Activated CD8-positive, alpha-beta memory T cell treated with anti-CD3 and anti-CD28 coated beads for 4 hours (primary cell): ENCODE measurements at regions not wholly inside any gene's neighbourhood (a gene's known extent, or its start where the extent isn't known, plus 50 kb on each side); places are given as distances from the start of the nearest gene placed in this dataset.
"Not testable (repeated sequence)": the region's sequence is repeated elsewhere in the genome, so short reads cannot be mapped to it uniquely, and the experiment has no call there.

ENCODE experiments used
- DNase-seq, 2 donors: peaks; one replicate each; pipeline ENCODE4 v3.0.0-alpha.2; 2020; ENCODE audit warnings: low read depth in 2 of 2

DNA sequence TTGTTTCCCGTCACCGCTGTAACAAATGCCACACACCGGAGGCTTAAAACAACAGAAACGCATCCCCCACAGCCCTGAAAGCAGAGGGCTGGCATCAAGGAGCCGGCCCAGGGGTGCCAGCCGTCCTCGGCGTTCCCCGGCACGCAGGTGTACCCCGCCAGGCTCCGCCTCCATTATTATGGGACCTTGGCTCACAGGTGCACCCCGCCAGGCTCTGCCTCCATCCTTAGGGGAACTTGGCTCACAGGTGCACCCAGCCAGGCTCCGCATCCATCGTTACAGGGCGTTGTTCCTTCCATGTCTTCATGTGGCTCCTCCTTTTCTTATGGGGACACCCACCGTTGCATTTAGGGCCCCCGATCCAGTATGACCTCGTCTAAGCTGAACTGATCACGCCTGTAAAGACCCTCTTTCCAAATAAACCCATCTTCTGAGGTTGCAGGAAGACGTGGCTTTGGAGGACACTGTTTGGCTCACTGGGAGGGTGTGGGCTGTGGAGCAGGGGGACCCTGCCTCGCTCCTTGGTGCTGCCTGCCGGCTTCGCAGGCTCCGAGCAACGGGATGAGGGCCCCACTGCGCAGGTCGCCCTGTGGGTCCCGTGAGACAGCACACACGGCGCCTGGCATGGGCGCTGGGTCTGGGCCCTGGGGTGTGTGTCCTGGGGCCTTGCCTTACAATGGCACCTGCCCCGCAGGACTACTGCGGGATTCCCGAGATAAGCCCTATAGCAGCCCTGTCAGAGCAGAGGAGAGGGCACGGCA lies 154.9 kb upstream of the ZNF469 start:
- DNase-seq, result not testable (repeated sequence)

DNA sequence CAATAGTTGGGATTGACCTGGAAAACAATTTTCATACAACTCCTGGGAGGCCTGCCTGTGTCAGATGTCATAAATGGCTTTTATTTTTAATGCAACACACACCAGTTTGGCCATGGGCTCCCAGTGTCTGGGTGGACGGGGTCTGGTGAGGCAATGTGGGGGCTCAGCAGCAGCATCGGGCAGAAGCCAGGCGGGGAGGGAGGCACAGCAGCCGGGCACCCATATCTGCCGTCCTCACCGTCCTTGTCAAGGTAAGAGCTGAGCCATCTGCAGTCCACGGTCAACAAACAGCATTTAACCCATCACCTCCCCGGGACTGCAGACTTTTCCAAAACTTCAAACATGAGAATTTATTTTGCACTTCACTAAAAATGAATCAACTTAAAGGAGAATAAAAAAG lies 154.0 kb upstream of the ZNF469 start:
- DNase-seq, result not testable (repeated sequence)

DNA sequence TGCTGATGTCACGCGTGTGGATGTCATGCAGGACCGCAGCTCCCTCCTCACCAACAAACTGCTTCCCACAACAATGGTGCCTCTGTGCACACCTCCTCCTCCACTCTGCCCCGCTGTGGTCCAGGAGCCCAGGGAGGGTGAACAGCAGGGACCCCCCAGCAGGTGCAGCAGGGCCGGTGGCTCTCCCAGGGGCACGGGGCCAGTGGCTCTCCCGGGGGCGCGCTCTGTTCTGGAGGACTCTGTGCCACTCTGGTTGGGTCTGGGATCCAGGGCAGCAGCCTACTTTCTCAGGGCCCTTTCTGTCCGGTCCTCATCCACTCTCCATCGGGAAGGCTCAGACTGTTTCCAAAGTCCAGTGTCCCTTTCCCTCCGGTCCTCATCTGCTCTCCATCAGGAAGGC lies 153.0 kb upstream of the ZNF469 start:
- not testable (repeated sequence) for DNase-seq

DNA sequence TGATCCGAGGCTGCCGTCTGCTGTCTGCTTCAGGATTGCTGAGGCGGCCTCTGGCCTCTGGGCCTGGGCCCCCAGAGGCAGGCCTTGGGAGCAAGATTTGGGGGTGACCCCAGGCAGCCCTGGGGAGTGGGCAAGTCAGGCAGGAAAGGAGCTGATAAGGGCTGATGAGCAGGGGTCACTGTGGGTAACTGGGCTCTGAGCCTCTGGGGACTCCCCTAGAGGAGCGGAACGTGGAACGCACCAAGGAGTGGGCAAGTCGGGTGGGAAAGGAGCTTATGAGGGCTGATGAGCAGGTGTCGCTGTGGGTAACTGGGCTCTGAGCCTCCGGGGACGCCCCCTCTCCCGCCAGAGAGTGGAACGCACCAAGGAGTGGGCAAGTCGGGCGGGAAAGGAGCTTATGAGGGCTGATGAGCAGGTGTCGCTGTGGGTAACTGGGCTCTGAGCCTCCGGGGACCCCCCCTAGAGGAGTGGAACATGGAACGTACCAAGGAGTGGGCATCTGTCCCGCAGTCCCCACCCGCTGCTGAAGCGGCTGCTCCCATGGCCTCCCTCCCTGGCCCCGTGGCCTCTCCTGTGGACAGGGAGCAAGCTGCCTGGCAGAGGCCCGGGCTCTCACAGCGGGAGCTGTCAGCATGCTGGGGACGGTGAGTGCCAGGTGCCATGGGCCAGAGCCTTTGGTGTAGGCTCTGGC lies 152.3 kb upstream of the ZNF469 start:
- not testable (repeated sequence) for DNase-seq

DNA sequence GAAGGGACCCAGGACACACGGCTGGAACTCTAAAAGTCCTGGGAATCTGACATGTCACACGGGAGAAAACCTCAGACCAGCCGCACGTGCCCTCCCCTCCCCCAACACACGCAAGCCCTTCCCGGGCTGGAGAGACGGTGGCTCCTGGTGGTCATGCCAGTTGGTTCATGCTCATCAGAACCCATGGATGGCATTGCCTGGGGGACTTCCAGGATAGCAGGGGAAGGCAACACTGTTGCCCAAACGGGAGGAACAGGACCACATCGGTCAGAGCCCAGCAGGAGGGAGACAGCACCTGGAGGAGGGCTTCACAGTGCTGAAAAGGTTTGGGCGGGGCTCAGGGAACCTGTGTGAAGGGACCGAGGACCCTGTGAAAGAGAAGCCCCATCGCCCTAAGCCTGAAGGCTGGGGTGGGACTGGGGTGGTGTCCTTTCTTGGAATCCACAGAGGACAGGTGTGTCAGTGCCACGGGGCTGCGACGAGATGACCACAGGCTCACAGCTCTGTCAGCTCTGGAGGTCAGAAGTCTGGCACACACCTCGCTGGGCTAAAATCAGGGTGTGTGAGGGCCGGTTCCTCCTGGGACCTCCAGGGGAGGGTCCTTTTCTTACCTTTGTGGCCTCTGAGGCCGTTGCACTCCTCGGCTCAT lies 151.7 kb upstream of the ZNF469 start:
- not testable (repeated sequence) for DNase-seq

- DNase-seq, result not testable (repeated sequence)
Measured at GRCh38 chr16:88231839-88232238, 150.9 kb upstream of the ZNF469 start.

DNA sequence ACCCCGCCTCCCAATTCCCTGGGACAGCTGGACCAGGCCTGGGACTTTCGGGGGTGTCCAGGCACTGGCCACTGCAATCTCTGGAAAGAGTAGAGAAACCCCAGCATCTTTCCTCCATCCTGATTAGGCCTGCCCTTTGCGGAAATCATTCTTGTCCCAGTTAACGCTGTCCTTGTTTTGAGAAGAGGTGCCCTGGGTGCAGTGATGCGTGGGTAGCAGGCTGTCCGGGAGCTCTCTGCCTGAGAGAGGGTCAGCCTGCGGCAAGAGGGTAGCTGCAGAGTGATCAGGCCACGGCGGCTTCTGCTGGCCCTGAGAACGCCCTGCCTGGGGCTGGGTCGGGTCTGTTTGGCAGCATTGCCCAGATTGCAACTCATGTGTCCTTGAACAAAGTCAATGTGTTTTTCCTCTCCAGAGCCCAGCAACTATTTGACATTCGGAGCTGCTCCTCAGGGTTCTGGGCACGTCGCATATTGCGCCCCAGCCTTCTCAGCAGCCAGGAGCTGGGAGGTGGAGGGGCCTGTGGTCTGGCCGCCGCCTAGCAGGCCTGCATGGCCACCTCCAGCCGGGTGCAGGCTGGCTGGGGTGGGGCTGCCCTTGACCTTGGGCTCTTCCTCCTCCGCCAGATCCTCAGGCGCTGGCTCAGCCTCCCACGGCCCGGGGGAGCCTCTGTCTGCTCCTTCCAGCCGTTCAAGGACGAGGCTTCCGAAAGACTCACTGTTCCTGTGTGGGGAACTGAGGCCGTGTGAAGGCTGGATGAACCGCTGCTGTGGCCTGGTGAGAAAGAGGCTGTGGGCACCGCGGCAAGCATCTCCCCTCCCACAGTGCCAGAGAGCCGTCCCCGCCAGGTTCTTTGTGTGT lies 150.1 kb upstream of the ZNF469 start:
- not testable (repeated sequence) for DNase-seq

GRCh38 chr16:88233621-88234420 lies 148.9 kb upstream of the ZNF469 start:
- not testable (repeated sequence) for DNase-seq

- DNase-seq, result not testable (repeated sequence)
Measured at GRCh38 chr16:88234421-88235271, 148.1 kb upstream of the ZNF469 start.

- not testable (repeated sequence) for DNase-seq
Measured at GRCh38 chr16:88235691-88236090, 147.1 kb upstream of the ZNF469 start.

DNA sequence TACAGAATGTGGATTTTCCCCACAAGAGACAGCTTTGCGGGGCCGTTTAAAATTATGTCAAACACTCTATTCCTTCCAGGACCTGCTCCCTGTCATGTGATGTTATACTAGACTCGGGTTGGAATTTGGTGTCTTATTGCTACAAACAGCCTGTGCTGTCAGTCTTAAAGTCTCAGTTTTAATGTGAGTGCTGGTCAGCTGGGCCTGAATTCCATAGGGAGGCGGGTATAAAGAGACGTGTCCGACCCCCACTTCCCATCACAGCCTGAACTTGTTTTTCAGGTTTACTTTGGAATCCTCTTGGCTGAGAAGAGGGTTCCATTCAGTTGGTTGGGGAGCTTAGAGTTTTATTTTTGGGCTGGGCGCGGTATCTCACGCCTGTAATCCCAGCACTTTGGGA lies 146.5 kb upstream of the ZNF469 start:
- not testable (repeated sequence) for DNase-seq

DNA sequence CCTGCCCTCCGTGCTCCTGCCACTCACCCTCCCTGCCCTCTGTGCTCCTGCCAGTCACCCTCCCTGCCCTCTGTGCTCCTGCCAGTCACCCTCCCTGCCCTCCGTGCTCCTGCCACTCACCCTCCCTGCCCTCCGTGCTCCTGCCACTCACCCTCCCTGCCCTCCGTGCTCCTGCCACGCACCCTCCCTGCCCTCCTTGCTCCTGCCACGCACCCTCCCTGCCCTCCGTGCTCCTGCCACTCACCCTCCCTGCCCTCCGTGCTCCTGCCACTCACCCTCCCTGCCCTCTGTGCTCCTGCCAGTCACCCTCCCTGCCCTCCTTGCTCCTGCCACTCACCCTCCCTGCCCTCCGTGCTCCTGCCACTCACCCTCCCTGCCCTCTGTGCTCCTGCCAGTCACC lies 145.4 kb upstream of the ZNF469 start:
- not testable (repeated sequence) for DNase-seq

DNA sequence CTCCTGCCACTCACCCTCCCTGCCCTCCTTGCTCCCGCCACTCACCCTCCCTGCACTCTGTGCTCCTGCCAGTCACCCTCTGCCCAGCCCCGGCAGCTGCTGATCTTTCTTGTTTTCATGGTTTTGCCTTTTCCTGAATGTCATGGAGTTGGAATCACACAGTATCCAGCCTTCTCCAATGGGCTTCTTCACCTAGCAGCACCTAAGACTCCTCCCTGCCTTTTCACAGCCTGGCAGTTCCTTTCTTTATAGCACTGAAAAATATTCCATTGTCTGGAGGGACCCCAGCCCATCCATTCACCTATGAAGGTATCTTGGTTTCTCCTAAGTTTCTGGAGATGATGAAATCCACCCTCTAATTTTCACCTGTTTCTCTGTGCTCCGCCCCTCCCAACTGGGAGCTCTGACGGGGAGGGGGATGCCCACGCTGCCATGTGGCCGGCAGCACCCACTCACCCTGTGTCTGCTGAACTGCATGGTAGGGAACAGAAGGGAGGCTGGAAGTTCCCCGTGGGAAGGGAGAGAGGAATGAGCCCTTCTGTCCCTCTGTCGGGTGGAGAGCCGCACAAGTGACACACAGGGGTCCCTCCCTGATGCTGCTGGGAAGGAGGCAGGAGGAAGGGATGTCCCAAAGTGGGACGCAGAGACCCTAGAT lies 144.9 kb upstream of the ZNF469 start:
- not testable (repeated sequence) for DNase-seq

DNA sequence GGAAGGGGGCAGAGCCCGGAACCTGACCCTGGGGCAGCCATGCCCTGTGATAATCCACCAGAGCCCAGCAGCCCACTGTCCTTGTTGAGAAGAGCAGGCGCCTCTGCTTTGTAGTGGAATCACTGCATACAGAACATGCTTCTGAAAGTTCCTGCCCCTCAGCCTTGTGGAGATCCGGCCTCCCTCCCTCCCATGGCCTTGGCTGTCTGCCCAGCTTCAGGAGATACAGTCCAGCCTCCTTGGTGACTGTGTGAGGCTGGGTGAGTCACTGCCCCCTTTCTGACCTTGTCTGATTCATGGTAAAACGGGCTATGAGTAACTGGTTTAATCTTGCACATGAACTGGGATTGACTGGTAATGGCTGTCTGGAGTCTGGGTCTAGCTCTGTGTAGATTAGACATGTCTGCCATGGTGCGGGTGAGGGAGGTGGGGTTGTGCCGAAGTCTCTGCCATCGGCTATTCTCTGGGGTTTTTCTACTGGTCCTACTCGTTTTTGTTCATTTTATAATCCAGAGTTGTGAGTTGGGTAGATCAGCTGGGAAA lies 144.0 kb upstream of the ZNF469 start:
- not testable (repeated sequence) for DNase-seq

DNA sequence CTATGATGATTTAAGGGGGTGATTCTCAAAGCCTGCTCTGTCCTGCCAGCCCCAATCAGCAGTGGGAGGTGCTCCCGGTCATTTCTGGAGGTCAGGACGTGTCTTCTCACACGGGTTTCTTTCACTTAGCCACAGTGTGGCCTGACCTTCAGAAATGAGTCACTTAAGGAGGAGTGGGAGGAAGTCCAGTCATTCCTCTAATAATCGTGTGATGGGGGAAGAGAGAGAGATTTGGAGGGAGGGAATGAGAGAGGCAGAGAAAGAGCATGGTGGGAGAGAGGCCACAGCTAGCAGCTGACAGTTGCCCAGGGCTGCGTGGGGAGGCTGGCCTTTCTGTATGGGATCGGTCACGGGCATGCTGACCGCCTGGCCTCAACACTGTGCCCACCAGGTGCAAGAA lies 142.6 kb upstream of the ZNF469 start:
- not testable (repeated sequence) for DNase-seq

GRCh38 chr16:88240776-88241175 lies 142.0 kb upstream of the ZNF469 start:
- not testable (repeated sequence) for DNase-seq

DNA sequence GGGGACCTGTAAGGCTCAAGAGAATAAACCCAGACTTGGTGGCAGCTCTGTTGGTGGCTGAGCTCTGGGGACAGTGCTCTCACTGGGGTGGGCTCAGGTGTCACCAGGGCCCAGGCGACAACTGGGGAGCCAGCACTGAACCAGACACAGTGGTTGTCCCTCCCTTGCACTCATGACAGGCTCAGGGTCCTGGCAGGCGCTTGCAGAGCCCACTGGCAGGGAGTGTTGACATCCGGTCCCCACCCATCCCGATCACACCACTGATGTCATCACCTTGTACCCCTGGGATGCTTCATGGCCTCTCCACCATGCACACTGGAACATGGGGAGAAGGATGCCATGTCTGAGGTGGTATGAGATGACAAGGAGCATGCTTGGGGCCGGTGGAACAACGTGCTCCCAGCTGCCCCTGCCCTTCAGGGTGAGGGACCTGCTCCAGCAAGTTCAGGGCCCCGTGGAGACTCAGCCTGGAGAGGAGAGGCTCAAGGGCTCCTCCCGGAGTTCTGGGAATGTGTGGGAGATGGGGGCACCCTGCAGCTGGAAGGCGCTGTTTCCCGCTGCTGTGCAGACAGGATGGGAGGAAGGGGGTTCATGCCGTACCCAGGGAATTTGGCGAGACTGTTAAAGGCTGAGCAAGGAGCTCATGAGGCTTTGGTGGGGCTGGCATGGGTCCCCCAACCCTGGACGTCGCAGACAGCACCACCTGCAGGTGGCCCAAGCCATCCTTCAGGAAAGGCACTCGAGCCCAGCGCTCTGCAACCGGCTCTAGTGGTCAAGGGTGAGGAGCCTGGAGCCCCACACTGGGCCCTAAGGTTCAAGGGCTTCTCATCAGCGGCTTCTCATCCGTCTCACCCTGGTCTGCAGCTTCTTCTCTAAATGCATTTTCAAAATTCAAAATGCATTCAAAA lies 141.1 kb upstream of the ZNF469 start:
- not testable (repeated sequence) for DNase-seq
